ENCODE measurements at regions not wholly inside any gene's neighbourhood (a gene's known extent, or its start where the extent isn't known, plus 50 kb on each side); places are given as distances from the start of the nearest gene placed in this dataset.

DNA sequence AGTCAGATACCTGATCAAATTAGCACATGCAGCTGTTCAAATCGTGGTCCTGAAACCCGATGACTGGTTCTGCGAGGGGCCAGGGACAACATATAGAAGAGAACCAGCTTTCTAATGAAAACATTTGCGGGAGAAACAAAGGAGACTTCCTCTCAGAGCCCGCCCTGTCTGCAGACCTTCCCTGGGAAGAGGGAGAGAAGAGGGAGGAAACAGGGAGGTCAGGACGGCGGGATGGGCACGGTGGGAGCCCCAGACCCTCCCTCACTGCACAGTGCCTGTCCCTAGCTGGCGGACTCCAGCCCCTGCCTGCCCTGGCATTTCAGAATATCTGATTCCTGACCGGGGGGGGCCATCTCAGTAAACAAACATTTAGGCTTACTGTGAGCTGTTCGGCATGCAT is 317.3 kb downstream of the FOXL1 start:
- no peak for DNase-seq (ENCODE audit: low read depth)
- Histone ChIP-seq H3K27me3 (ENCODE audit: control insufficient read depth, insufficient read depth, low read length) (peaks cover 2% of the 10 kb centered on the region), H3K4me3 (ENCODE audit: low read depth, low read length) (no peak overlapping the region), H3K36me3 (ENCODE audit: control insufficient read depth, insufficient read depth, low read length) (no peaks in the 10 kb centered on the region)
- FAIRE-seq = no peak
- TF ChIP-seq, protein P1, sequence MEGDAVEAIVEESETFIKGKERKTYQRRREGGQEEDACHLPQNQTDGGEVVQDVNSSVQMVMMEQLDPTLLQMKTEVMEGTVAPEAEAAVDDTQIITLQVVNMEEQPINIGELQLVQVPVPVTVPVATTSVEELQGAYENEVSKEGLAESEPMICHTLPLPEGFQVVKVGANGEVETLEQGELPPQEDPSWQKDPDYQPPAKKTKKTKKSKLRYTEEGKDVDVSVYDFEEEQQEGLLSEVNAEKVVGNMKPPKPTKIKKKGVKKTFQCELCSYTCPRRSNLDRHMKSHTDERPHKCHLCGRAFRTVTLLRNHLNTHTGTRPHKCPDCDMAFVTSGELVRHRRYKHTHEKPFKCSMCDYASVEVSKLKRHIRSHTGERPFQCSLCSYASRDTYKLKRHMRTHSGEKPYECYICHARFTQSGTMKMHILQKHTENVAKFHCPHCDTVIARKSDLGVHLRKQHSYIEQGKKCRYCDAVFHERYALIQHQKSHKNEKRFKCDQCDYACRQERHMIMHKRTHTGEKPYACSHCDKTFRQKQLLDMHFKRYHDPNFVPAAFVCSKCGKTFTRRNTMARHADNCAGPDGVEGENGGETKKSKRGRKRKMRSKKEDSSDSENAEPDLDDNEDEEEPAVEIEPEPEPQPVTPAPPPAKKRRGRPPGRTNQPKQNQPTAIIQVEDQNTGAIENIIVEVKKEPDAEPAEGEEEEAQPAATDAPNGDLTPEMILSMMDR (IDR thresholded peaks at IDR 0.05; ENCODE audit: insufficient read depth, low read length, severe bottlenecking) = no peak

DNA sequence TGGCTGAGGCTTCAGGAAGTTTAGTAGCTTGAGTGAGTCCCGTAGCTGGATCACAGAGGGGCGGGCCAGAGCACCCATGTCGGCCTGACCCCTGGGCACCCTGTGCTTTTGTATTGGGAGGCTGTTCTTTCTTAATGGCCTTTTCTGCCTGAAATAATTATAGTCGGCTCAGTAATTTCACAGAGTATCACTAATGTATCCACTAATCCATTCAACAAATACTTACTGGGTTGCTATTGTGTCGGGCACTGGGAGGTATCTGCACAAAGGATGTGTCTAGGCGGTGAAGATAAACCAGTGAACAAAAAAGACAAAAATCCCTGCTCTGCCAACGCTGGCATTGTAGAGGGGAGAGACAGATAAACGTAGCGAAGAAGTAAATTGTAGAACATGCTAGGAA is 318.6 kb downstream of the FOXL1 start:
- FAIRE-seq = no peak
- H3K27me3 ChIP-seq (ENCODE audit: control insufficient read depth, insufficient read depth, low read length) = peaks cover 2% of the 10 kb centered on the region
- no peak for DNase-seq (ENCODE audit: low read depth)
- TF ChIP-seq, protein P1 (IDR thresholded peaks at IDR 0.05; ENCODE audit: insufficient read depth, low read length, severe bottlenecking) = no peak
- H3K4me3 ChIP-seq (ENCODE audit: low read depth, low read length) = no peak overlapping the region
- H3K36me3 ChIP-seq (ENCODE audit: control insufficient read depth, insufficient read depth, low read length) = no peaks in the 10 kb centered on the region

DNA sequence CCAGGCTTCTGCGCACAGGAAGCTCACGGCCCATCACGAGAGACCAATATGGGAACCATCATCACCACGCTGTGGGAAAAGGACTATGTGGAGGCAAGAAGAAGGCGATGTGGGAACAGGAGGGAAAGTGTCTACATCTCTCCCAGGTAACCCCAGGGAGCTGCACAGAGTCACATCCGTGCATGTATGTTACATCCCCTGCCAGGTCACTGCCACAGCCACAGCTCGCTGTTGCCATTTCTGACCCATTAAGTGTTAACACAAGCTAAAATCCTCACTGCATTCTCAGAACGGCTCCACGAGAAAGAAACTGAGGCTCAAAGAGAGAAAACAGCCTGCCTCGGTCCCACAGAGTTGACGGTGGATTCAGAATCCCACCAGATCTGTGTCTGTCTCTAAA is 319.1 kb downstream of the FOXL1 start:
- DNase-seq (ENCODE audit: low read depth) (no peak), FAIRE-seq (no peak)
- Histone ChIP-seq H3K4me3 (ENCODE audit: low read depth, low read length) (no peak overlapping the region), H3K27me3 (ENCODE audit: control insufficient read depth, insufficient read depth, low read length) (peaks cover 2% of the 10 kb centered on the region), H3K36me3 (ENCODE audit: control insufficient read depth, insufficient read depth, low read length) (no peaks in the 10 kb centered on the region)
- TF ChIP-seq, protein P1 (IDR thresholded peaks at IDR 0.05; ENCODE audit: insufficient read depth, low read length, severe bottlenecking) = no peak

DNA sequence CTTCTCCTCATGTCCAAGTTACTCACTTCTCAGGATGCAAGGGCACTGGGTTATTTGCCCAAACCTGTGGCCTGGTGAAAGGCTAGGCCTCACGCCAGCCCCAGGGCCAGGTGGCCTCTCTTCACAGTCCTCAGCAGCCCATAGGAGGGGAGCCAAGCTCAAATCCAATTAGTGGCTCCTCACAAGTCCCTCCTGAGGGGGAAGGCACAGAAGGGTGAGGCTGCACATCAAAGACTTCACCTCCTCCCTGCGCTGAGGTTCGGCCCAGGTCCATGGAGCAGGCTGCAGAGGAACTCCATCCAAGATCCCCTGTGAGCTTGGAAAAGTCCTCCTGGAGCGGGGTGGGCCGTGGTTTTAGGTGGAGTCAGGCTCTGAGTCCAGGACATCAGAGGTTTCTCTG is 320.0 kb downstream of the FOXL1 start:
- H3K36me3 ChIP-seq (ENCODE audit: control insufficient read depth, insufficient read depth, low read length) = no peaks in the 10 kb centered on the region
- H3K27me3 ChIP-seq (ENCODE audit: control insufficient read depth, insufficient read depth, low read length) = no peaks in the 10 kb centered on the region
- no peak for FAIRE-seq
- no peak for DNase-seq (ENCODE audit: low read depth)
- TF ChIP-seq, protein P1 (IDR thresholded peaks at IDR 0.05; ENCODE audit: insufficient read depth, low read length, severe bottlenecking) = no peak
- H3K4me3 ChIP-seq (ENCODE audit: low read depth, low read length) = no peak overlapping the region

DNA sequence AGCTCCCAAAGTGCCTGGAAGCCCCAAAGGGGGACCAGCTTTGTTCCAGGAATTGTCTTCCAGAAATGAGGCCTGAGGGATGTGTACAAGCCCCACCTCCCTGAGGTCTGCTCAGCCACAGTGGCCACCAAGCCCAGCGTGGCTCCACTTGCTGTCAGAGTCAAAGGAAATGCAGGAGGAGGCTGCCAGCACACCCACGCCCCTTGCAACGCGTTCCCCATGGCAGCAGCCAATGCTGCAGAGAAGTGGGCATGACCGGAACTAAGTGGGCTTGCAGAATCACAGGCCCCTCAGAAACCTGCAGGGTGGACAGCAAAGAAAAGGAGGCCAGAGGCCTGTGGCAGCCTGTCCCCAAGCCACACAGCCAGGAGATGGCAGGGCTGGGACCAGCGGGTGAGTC is 320.8 kb downstream of the FOXL1 start:
- no peak for FAIRE-seq

DNA sequence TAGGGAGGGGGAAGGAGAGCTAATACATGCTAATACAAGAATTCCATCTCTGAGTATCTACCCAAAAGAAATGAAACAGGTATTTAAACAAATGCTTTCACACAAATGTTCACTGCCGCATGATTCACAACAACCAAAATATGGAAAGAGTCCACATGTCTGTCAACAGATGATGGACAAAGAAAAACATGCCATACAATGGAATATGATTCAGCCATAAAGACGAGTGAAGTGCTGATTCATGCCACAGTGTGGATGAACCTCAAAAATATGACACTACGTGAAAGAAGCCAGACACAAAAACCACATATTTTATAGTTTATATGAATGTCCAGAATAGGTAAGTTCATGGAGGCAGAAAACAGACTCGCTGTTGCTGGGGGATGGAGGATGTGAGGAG is 321.4 kb downstream of the FOXL1 start:
- no peak overlapping the region for H3K4me3 ChIP-seq (ENCODE audit: low read depth, low read length)
- DNase-seq (ENCODE audit: low read depth) (peak; percentile 90), FAIRE-seq (no peak)
- H3K27me3 ChIP-seq (ENCODE audit: control insufficient read depth, insufficient read depth, low read length) = no peaks in the 10 kb centered on the region
- H3K36me3 ChIP-seq (ENCODE audit: control insufficient read depth, insufficient read depth, low read length) = no peaks in the 10 kb centered on the region
- TF ChIP-seq, protein P1 (IDR thresholded peaks at IDR 0.05; ENCODE audit: insufficient read depth, low read length, severe bottlenecking) = no peak

More for the DNA sequence above, 320.8 kb downstream of the FOXL1 start:
- Histone ChIP-seq H3K4me3 (ENCODE audit: low read depth, low read length) (no peak overlapping the region), H3K27me3 (ENCODE audit: control insufficient read depth, insufficient read depth, low read length) (no peaks in the 10 kb centered on the region), H3K36me3 (ENCODE audit: control insufficient read depth, insufficient read depth, low read length) (no peaks in the 10 kb centered on the region)
- TF ChIP-seq, protein P1 (IDR thresholded peaks at IDR 0.05; ENCODE audit: insufficient read depth, low read length, severe bottlenecking) = no peak
- no peak for DNase-seq (ENCODE audit: low read depth)

Measured in bronchial epithelial cell (primary cell).